H9 (cell line): ENCODE measurements at regions not wholly inside any gene's neighbourhood (a gene's known extent, or its start where the extent isn't known, plus 50 kb on each side); places are given as distances from the start of the nearest gene placed in this dataset.
A peak's percentile ranks its signal among the peaks of the same experiment; 100 is the strongest.

Experiments used
- DNase-seq: peaks from one replicate; pipeline ENCODE4 v3.0.0-alpha.2; 2017
- H2AFZ ChIP-seq: one replicate; pipeline ENCODE4 v1.6.1; 2013; ENCODE audit warnings: mild to moderate bottlenecking, low read length, control low read depth, moderate library complexity
- H2AK5ac ChIP-seq: 2 replicates; pipeline ENCODE4 v1.6.1; 2013; ENCODE audit warnings: low read length, control low read depth, mixed read lengths; ENCODE audit not compliant: insufficient read length
- H2BK120ac ChIP-seq: one replicate; pipeline ENCODE4 v1.6.1; 2013; ENCODE audit warnings: low read depth, mild to moderate bottlenecking, low read length, control low read depth, inconsistent platforms; ENCODE audit not compliant: poor library complexity, severe bottlenecking
- H2BK12ac ChIP-seq: 2 replicates; pipeline ENCODE4 v1.6.1; 2013; ENCODE audit warnings: low read length, control low read depth, mixed read lengths, low read depth; ENCODE audit not compliant: insufficient read length
- H2BK15ac ChIP-seq: 2 replicates; pipeline ENCODE4 v1.6.1; 2013; ENCODE audit warnings: low read depth, low read length, control low read depth
- H2BK20ac ChIP-seq: one replicate; pipeline ENCODE4 v1.6.1; 2013; ENCODE audit warnings: low read depth, mild to moderate bottlenecking, low read length, control low read depth, inconsistent platforms; ENCODE audit not compliant: poor library complexity, severe bottlenecking
- H2BK5ac ChIP-seq: 2 replicates; pipeline ENCODE4 v1.6.1; 2013; ENCODE audit warnings: low read length, control low read depth, mixed read lengths; ENCODE audit not compliant: insufficient read length
- H3K14ac ChIP-seq: 2 replicates; pipeline ENCODE4 v1.6.1; 2013; ENCODE audit warnings: low read length, control low read depth; ENCODE audit not compliant: insufficient read depth
- H3K18ac ChIP-seq: 2 replicates; pipeline ENCODE4 v1.6.1; 2013; ENCODE audit warnings: low read depth, mild to moderate bottlenecking, mixed read lengths, low read length, control low read depth; ENCODE audit not compliant: insufficient read length
- H3K23ac ChIP-seq: 2 replicates; pipeline ENCODE4 v1.6.1; 2013; ENCODE audit warnings: low read length, control low read depth, mixed read lengths, low read depth; ENCODE audit not compliant: insufficient read length
- H3K23me2 ChIP-seq: 2 replicates; pipeline ENCODE4 v1.6.1; 2013; ENCODE audit warnings: low read depth, mild to moderate bottlenecking, mixed read lengths, low read length, control low read depth; ENCODE audit not compliant: insufficient read length, poor library complexity, severe bottlenecking
- H3K27ac ChIP-seq: 2 replicates; pipeline ENCODE4 v1.5.1; 2013; ENCODE audit warnings: low read length, control low read depth, mixed read lengths, low read depth; ENCODE audit not compliant: insufficient read length
- H3K27me3 ChIP-seq: 2 replicates; pipeline ENCODE4 v1.6.1; 2013; ENCODE audit warnings: low read length, control low read depth, inconsistent platforms; ENCODE audit not compliant: insufficient read depth
- H3K4ac ChIP-seq: 2 replicates; pipeline ENCODE4 v1.6.1; 2013; ENCODE audit warnings: low read depth, mild to moderate bottlenecking, control low read depth, inconsistent platforms, low read length, moderate library complexity
- H3K4me1 ChIP-seq: 2 replicates; pipeline ENCODE4 v1.6.1; 2013; ENCODE audit warnings: low read length, control low read depth, inconsistent platforms; ENCODE audit not compliant: insufficient read depth
- H3K4me2 ChIP-seq: 2 replicates; pipeline ENCODE4 v1.6.1; 2013; ENCODE audit warnings: low read length, control low read depth, mixed read lengths; ENCODE audit not compliant: insufficient read length, insufficient read depth
- H3K56ac ChIP-seq: 2 replicates; pipeline ENCODE4 v1.6.1; 2013; ENCODE audit warnings: low read depth, mild to moderate bottlenecking, mixed read lengths, low read length, control low read depth; ENCODE audit not compliant: insufficient read length
- H3K79me1 ChIP-seq: 2 replicates; pipeline ENCODE4 v1.6.1; 2013; ENCODE audit warnings: low read depth, mild to moderate bottlenecking, moderate library complexity, low read length, control low read depth, inconsistent platforms; ENCODE audit not compliant: insufficient read depth, poor library complexity, severe bottlenecking
- H3K79me2 ChIP-seq: 2 replicates; pipeline ENCODE4 v1.6.1; 2013; ENCODE audit warnings: low read length, control low read depth, inconsistent platforms; ENCODE audit not compliant: insufficient read depth
- H3K9ac ChIP-seq: 2 replicates; pipeline ENCODE4 v1.6.1; 2013; ENCODE audit warnings: low read length, control low read depth, mixed read lengths; ENCODE audit not compliant: insufficient read length; ENCODE audit errors: extremely low read depth
- H3K9me3 ChIP-seq: one replicate; pipeline ENCODE4 v1.6.1; 2013; ENCODE audit warnings: low read depth, low read length, inconsistent platforms; ENCODE audit not compliant: control insufficient read depth
- H3T11ph ChIP-seq: one replicate; pipeline ENCODE4 v1.6.1; 2013; ENCODE audit warnings: mild to moderate bottlenecking, low read length, control low read depth, inconsistent platforms
- H4K20me1 ChIP-seq: one replicate; pipeline ENCODE4 v1.6.1; 2013; ENCODE audit not compliant: control insufficient read depth, insufficient read length, insufficient read depth
- H4K5ac ChIP-seq: 2 replicates; pipeline ENCODE4 v1.6.1; 2013; ENCODE audit warnings: low read depth, mild to moderate bottlenecking, mixed read lengths, low read length, control low read depth; ENCODE audit not compliant: insufficient read length
- H4K8ac ChIP-seq: replicated peaks from 2 replicates; pipeline ENCODE4 v1.6.1; 2013; ENCODE audit warnings: low read length, control low read depth, mixed read lengths, low read depth; ENCODE audit not compliant: insufficient read length
- H4K91ac ChIP-seq: 2 replicates; pipeline ENCODE4 v1.6.1; 2013; ENCODE audit warnings: low read depth, mild to moderate bottlenecking, moderate library complexity, mixed read lengths, low read length, control low read depth; ENCODE audit not compliant: insufficient read length
- H3K27ac Mint-ChIP-seq, 3 experiments: 2 replicates in 2 of 3; 3 replicates in 1 of 3; pipeline ENCODE4 v1.8.0; 2020 to 2021; ENCODE audit warnings: mixed read lengths in 3 of 3, mild to moderate bottlenecking in 1 of 3, moderate library complexity in 1 of 3
- H3K27me3 Mint-ChIP-seq: 2 replicates; pipeline ENCODE4 v1.8.0; 2021; ENCODE audit warnings: low read depth, mild to moderate bottlenecking, moderate library complexity, mixed read lengths
- H3K36me3 Mint-ChIP-seq, 3 experiments: 2 replicates in 2 of 3; 3 replicates in 1 of 3; pipeline ENCODE4 v1.8.0; 2020 to 2021; ENCODE audit warnings: low read depth in 3 of 3, mixed read lengths in 3 of 3; ENCODE audit not compliant: insufficient read depth in 1 of 3
- H3K4me1 Mint-ChIP-seq, 2 experiments: 2 replicates each; pipeline ENCODE4 v1.8.0; 2020; ENCODE audit warnings: mixed read lengths in 2 of 2
- H3K4me3 Mint-ChIP-seq, 2 experiments: 2 replicates in 1 of 2; 3 replicates in 1 of 2; pipeline ENCODE4 v1.8.0; 2020 to 2021; ENCODE audit warnings: mild to moderate bottlenecking in 2 of 2, mixed read lengths in 2 of 2, moderate library complexity in 1 of 2
- H3K9me3 Mint-ChIP-seq, 2 experiments: 2 replicates in 1 of 2; 3 replicates in 1 of 2; pipeline ENCODE4 v1.8.0; 2020; ENCODE audit warnings: mild to moderate bottlenecking in 2 of 2, mixed read lengths in 2 of 2, moderate library complexity in 1 of 2
- TF ChIP-seq, protein P1 (sequence below): fragments of 200-600 bp; sonication (generic); conservative IDR thresholded peaks from 3 replicates; pipeline ENCODE4 v1.8.0; 2021; ENCODE audit warnings: antibody characterized with exemption, mild to moderate bottlenecking

DNA sequence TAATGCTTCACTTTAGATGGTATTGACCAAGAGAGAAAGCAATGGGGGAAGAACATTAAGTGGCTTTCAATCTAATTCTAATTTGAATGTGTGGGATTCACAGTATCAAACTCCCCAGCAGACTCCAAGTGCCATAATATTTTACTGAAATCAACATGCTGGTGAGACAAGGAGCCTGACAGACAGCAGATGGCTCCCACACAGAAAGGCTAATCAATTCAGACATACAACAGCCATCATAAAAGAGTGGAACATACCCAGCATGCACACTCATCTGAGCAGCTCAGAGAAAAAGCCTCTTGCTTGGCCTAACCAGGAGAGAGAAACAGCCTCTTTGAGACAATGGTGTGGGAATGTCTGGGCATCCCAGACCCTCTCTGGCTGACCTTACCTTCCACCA lies 186.5 kb upstream of the SKOR2 start:
- no peak overlapping the region for H3K14ac ChIP-seq
- H4K91ac ChIP-seq: no peak overlapping the region
- no peak overlapping the region for H3K23ac ChIP-seq
- H2BK12ac ChIP-seq: no peak overlapping the region
- H2BK120ac ChIP-seq: no peak overlapping the region
- no peak overlapping the region for H2BK5ac ChIP-seq
- H4K8ac ChIP-seq: no peak overlapping the region
- no peaks in the 10 kb centered on the region for H4K20me1 ChIP-seq
- no peaks in the 10 kb centered on the region for H3K79me1 ChIP-seq
- no peak overlapping the region for H3T11ph ChIP-seq
- no peaks in the 10 kb centered on the region for H3K9me3 ChIP-seq
- H3K9ac ChIP-seq: no peak overlapping the region
- peak; percentile 3 for DNase-seq
- Mint-ChIP-seq H3K27ac (no peak overlapping the region), H3K9me3 (peaks cover 0 to 2% of the 10 kb centered on the region in 2 experiments; a peak in 1 of 5 replicates), H3K36me3 (no peaks in the 10 kb centered on the region), H3K4me3 (no peak overlapping the region), H3K4me1 (no peaks in the 10 kb centered on the region; a peak in 1 of 4 replicates), H3K27me3 (peaks cover 11% of the 10 kb centered on the region)
- no peak overlapping the region for H3K56ac ChIP-seq
- H4K5ac ChIP-seq: no peak overlapping the region
- H3K18ac ChIP-seq: no peak overlapping the region
- no peak overlapping the region for H3K27ac ChIP-seq
- TF ChIP-seq, protein P1, sequence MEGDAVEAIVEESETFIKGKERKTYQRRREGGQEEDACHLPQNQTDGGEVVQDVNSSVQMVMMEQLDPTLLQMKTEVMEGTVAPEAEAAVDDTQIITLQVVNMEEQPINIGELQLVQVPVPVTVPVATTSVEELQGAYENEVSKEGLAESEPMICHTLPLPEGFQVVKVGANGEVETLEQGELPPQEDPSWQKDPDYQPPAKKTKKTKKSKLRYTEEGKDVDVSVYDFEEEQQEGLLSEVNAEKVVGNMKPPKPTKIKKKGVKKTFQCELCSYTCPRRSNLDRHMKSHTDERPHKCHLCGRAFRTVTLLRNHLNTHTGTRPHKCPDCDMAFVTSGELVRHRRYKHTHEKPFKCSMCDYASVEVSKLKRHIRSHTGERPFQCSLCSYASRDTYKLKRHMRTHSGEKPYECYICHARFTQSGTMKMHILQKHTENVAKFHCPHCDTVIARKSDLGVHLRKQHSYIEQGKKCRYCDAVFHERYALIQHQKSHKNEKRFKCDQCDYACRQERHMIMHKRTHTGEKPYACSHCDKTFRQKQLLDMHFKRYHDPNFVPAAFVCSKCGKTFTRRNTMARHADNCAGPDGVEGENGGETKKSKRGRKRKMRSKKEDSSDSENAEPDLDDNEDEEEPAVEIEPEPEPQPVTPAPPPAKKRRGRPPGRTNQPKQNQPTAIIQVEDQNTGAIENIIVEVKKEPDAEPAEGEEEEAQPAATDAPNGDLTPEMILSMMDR: no peak
- H2AFZ ChIP-seq: no peak overlapping the region
- H3K27me3 ChIP-seq: no peaks in the 10 kb centered on the region
- no peak overlapping the region for H3K4me2 ChIP-seq
- H3K79me2 ChIP-seq: no peaks in the 10 kb centered on the region
- no peaks in the 10 kb centered on the region for H3K4me1 ChIP-seq
- H3K23me2 ChIP-seq: no peaks in the 10 kb centered on the region
- H2BK15ac ChIP-seq: no peak overlapping the region
- no peak overlapping the region for H2AK5ac ChIP-seq
- H3K4ac ChIP-seq: no peak overlapping the region
- no peak overlapping the region for H2BK20ac ChIP-seq
